IMR-90 (cell line): ENCODE measurements at regions not wholly inside any gene's neighbourhood (a gene's known extent, or its start where the extent isn't known, plus 50 kb on each side); places are given as distances from the start of the nearest gene placed in this dataset.

Experiments used
- ATAC-seq: fragments of 200-7000 bp; cut with Tn5 transposase; 2 replicates; pipeline ENCODE4 v1.9.1; 2020; ENCODE audit warnings: low read depth, mild to moderate bottlenecking, moderate library complexity
- BruUV-seq: library from RNA; stranded (reverse); fragments of 400-500 nt; replicated peaks from 2 replicates; lab custom pipeline; 2021; lab: Mats Ljungman, UMichigan
- CTCF ChIA-PET: fragments of 300-600 bp; formaldehyde crosslinking; extraction: SDS; loops from one replicate; lab custom pipeline; 2021; ENCODE audit warnings: antibody characterized with exemption; lab: Yijun Ruan, JAX
- POLR2A ChIA-PET: fragments of 300-600 bp; sonication (Branson Sonifier 250); formaldehyde crosslinking; loops from one replicate; lab custom pipeline; 2022; ENCODE audit warnings: antibody characterized with exemption; ENCODE audit not compliant: unreplicated experiment; lab: Charles Lee
- DNase-seq: peaks from one replicate; pipeline ENCODE4 v3.0.0; 2013
- H2AFZ ChIP-seq: replicated peaks from 2 replicates; pipeline ENCODE3; 2013; ENCODE audit warnings: low read length, mild to moderate bottlenecking; ENCODE audit not compliant: poor library complexity
- H2AK5ac ChIP-seq: 2 replicates; pipeline ENCODE4 v1.6.1; 2013; ENCODE audit warnings: low read depth, low read length, inconsistent platforms
- H2AK9ac ChIP-seq: replicated peaks from 2 replicates; pipeline ENCODE3; 2013; ENCODE audit warnings: mild to moderate bottlenecking, low read depth, low read length, moderate library complexity; ENCODE audit not compliant: poor library complexity
- H2BK120ac ChIP-seq: 2 replicates; pipeline ENCODE4 v1.6.1; 2013; ENCODE audit warnings: low read depth, low read length, inconsistent platforms
- H2BK15ac ChIP-seq: 3 replicates; pipeline ENCODE4 v1.6.1; 2013; ENCODE audit warnings: low read depth, low read length, inconsistent platforms
- H2BK20ac ChIP-seq: 2 replicates; pipeline ENCODE4 v1.6.1; 2013; ENCODE audit warnings: low read depth, mild to moderate bottlenecking, inconsistent platforms, low read length, moderate library complexity
- H2BK5ac ChIP-seq: 2 replicates; pipeline ENCODE4 v1.6.1; 2013; ENCODE audit warnings: mild to moderate bottlenecking, low read depth, low read length, inconsistent platforms; ENCODE audit not compliant: poor library complexity, severe bottlenecking
- H3K14ac ChIP-seq: replicated peaks from 2 replicates; pipeline ENCODE4 v1.6.1; 2013; ENCODE audit warnings: low read depth, low read length, inconsistent platforms
- H3K18ac ChIP-seq: 2 replicates; pipeline ENCODE4 v1.6.1; 2013; ENCODE audit warnings: low read depth, low read length, control low read depth
- H3K23ac ChIP-seq: 2 replicates; pipeline ENCODE4 v1.6.1; 2013; ENCODE audit warnings: low read depth, low read length, inconsistent platforms
- H3K27ac ChIP-seq: 2 replicates; pipeline ENCODE4 v1.5.1; 2013; ENCODE audit warnings: mild to moderate bottlenecking, control low read depth, low read length; ENCODE audit not compliant: insufficient read depth
- H3K27me3 ChIP-seq: 2 replicates; pipeline ENCODE4 v1.6.1; 2013; ENCODE audit warnings: low read length; ENCODE audit not compliant: control insufficient read depth, insufficient read depth
- H3K36me3 ChIP-seq: 2 replicates; pipeline ENCODE4 v1.6.1; 2013; ENCODE audit warnings: low read length, mixed read lengths; ENCODE audit not compliant: control insufficient read depth, insufficient read depth
- H3K4ac ChIP-seq: 2 replicates; pipeline ENCODE4 v1.6.1; 2013; ENCODE audit warnings: low read depth, low read length, inconsistent platforms
- H3K4me1 ChIP-seq: 2 replicates; pipeline ENCODE4 v1.6.1; 2013; ENCODE audit warnings: low read length, mixed read lengths; ENCODE audit not compliant: control insufficient read depth, insufficient read depth
- H3K4me2 ChIP-seq: 2 replicates; pipeline ENCODE4 v1.6.1; 2013; ENCODE audit warnings: low read depth, mild to moderate bottlenecking, control low read depth, low read length, moderate library complexity
- H3K4me3 ChIP-seq: 2 replicates; pipeline ENCODE4 v1.5.1; 2013; ENCODE audit warnings: low read depth, mild to moderate bottlenecking, control low read depth, low read length, moderate library complexity; ENCODE audit not compliant: insufficient read depth
- H3K56ac ChIP-seq: 2 replicates; pipeline ENCODE4 v1.6.1; 2013; ENCODE audit warnings: low read length, inconsistent platforms; ENCODE audit not compliant: insufficient read depth; ENCODE audit errors: extremely low read depth
- H3K79me1 ChIP-seq, 2 experiments: 2 replicates each; pipeline ENCODE4 v1.6.1; 2013; ENCODE audit warnings: low read length in 2 of 2, inconsistent platforms in 1 of 2, low read depth in 1 of 2
- H3K9ac ChIP-seq: 2 replicates; pipeline ENCODE4 v1.6.1; 2013; ENCODE audit warnings: low read depth, low read length, control low read depth
- H3K9me1 ChIP-seq: 2 replicates; pipeline ENCODE4 v1.6.1; 2013; ENCODE audit warnings: low read length, inconsistent platforms; ENCODE audit not compliant: insufficient read depth
- H3K9me3 ChIP-seq: 2 replicates; pipeline ENCODE4 v1.6.1; 2013; ENCODE audit warnings: low read length; ENCODE audit not compliant: control insufficient read depth, insufficient read depth
- H4K20me1 ChIP-seq: 2 replicates; pipeline ENCODE4 v1.6.1; 2013; ENCODE audit warnings: low read length, inconsistent platforms; ENCODE audit not compliant: insufficient read depth
- H4K5ac ChIP-seq: 2 replicates; pipeline ENCODE4 v1.6.1; 2013; ENCODE audit warnings: mild to moderate bottlenecking, low read depth, low read length, control low read depth
- H4K8ac ChIP-seq, 2 experiments: 2 replicates each; pipeline ENCODE4 v1.6.1; 2013; ENCODE audit warnings: low read depth in 2 of 2, low read length in 2 of 2, control low read depth in 1 of 2, inconsistent platforms in 1 of 2
- H4K91ac ChIP-seq: 2 replicates; pipeline ENCODE4 v1.6.1; 2013; ENCODE audit warnings: low read depth, low read length, inconsistent platforms; ENCODE audit not compliant: insufficient read depth
- CEBPB ChIP-seq: IDR thresholded peaks from 2 replicates; pipeline ENCODE4 v1.6.1; 2012; ENCODE audit warnings: low read depth, low read length, improper control_type of control experiment
- CHD1 ChIP-seq: IDR thresholded peaks from 2 replicates; pipeline ENCODE4 v1.6.1; 2012; ENCODE audit warnings: low read depth, low read length, improper control_type of control experiment
- MAFK ChIP-seq: IDR thresholded peaks from 2 replicates; pipeline ENCODE4 v1.6.1; 2012; ENCODE audit warnings: low read depth, low read length, improper control_type of control experiment
- WGBS, 2 experiments: methylation state at CpG; one replicate each; pipeline versions ENCODE4 v1.1.5 to v1.1.7; 2013; ENCODE audit warnings: missing lambda C conversion rate in 2 of 2; ENCODE audit not compliant: insufficient read length in 1 of 2; ENCODE audit errors: extremely low coverage in 2 of 2; 5-methylcytosine and 5-hydroxymethylcytosine counted together
- dilution Hi-C: fragments of 300-500 bp; cut with HindIII; formaldehyde crosslinking; loops from one replicate; pipeline ENCODE4 v1.14.3; 2018; ENCODE audit warnings: low sequenced_read_pairs; ENCODE audit not compliant: unreplicated experiment
- in situ Hi-C: fragments of 300-500 bp; cut with MboI; formaldehyde crosslinking; loops from 3 replicates; pipeline ENCODE4 v1.14.3; 2019; ENCODE audit warnings: low sequenced_read_pairs, inconsistent platforms, mixed read lengths
- intact Hi-C: fragments of 100-400 bp; cut with micrococcal nuclease; formaldehyde crosslinking; loops from 2 replicates; pipeline ENCODE4 v1.10.0; 2022
- TF ChIP-seq, protein P1 (sequence below): conservative IDR thresholded peaks from 2 replicates; pipeline ENCODE4 v1.5.1; 2012; ENCODE audit warnings: mild to moderate bottlenecking, low read depth, low read length, improper control_type of control experiment

DNA sequence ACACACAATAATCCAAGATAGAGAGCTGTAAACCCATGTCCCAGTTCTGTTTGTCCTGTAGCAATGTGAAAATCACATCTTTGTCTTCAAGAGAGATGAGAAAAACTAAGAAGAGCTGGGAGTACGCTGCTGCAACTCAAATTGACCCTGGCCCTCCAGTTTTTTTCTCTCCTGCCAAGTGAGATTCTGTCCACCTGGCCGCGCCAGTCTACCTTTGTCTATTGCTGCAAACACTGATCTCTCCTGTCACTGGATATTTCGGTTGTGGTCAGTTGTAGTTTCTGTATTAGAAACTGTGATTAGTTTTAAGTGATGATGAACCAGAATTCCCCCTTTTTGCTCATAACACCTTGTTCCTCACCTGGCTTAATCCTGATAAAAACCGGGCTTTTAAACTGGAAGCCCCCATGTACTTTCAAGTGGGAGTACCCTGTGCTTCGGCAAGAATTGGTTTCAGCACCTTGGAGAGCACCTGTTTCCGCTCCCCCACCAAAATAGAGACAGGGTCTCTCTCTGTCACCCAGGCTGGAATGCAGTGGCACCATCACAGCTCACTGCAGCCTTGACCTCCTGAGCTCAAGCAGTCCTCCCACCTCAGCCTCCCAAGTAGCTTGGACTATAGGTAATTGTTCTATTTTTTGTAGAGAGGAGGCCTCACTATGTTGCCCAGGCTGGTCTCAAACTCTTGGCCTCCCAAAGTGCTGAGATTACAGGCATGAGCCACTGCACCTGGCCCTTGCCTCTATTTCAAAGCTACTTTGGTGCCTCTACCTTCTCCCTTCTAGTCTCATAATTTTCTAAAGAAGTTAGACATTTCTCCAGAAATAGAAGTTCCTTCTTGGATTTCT, 156.8 kb downstream of the PHETA1 start:
- ChIA-PET POLR2A (no interaction called here), CTCF (no interaction called here)
- H3K9ac ChIP-seq = no peak overlapping the region
- no peak overlapping the region for H4K5ac ChIP-seq
- TF ChIP-seq, protein P1, sequence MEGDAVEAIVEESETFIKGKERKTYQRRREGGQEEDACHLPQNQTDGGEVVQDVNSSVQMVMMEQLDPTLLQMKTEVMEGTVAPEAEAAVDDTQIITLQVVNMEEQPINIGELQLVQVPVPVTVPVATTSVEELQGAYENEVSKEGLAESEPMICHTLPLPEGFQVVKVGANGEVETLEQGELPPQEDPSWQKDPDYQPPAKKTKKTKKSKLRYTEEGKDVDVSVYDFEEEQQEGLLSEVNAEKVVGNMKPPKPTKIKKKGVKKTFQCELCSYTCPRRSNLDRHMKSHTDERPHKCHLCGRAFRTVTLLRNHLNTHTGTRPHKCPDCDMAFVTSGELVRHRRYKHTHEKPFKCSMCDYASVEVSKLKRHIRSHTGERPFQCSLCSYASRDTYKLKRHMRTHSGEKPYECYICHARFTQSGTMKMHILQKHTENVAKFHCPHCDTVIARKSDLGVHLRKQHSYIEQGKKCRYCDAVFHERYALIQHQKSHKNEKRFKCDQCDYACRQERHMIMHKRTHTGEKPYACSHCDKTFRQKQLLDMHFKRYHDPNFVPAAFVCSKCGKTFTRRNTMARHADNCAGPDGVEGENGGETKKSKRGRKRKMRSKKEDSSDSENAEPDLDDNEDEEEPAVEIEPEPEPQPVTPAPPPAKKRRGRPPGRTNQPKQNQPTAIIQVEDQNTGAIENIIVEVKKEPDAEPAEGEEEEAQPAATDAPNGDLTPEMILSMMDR = no peak
- TF ChIP-seq CHD1 (no peak), MAFK (no peak), CEBPB (no peak)
- no peak for ATAC-seq
- BruUV-seq = no TSS peak
- no peak overlapping the region for H3K23ac ChIP-seq
- H3K79me1 ChIP-seq = no peaks in the 10 kb centered on the region
- H2AK9ac ChIP-seq = no peak overlapping the region
- H3K18ac ChIP-seq = no peak overlapping the region
- no peaks in the 10 kb centered on the region for H3K36me3 ChIP-seq
- no peaks in the 10 kb centered on the region for H3K9me3 ChIP-seq
- dilution Hi-C loops (no loop called here), in situ Hi-C loops (no loop called here), intact Hi-C loops (no loop called here)
- H2BK15ac ChIP-seq = no peak overlapping the region
- no peak overlapping the region for H3K14ac ChIP-seq
- H2AFZ ChIP-seq = no peak overlapping the region
- no peak overlapping the region for H2AK5ac ChIP-seq
- no peaks in the 10 kb centered on the region for H4K20me1 ChIP-seq
- DNase-seq = no peak
- H3K56ac ChIP-seq = no peak overlapping the region
- no peaks in the 10 kb centered on the region for H3K4me1 ChIP-seq
- no CpG with 5 or more reads among the region's 7 CpGs for WGBS, 2 experiments
- H2BK5ac ChIP-seq = no peak overlapping the region
- H3K27ac ChIP-seq = no peak overlapping the region
- no peak overlapping the region for H2BK20ac ChIP-seq
- no peak overlapping the region for H3K4me2 ChIP-seq
- no peak overlapping the region for H4K8ac ChIP-seq
- H3K9me1 ChIP-seq = no peaks in the 10 kb centered on the region
- H2BK120ac ChIP-seq = no peak overlapping the region
- no peak overlapping the region for H3K4ac ChIP-seq
- H4K91ac ChIP-seq = no peak overlapping the region
- H3K4me3 ChIP-seq = no peak overlapping the region
- no peaks in the 10 kb centered on the region; the same call in 1 of the 2 replicates for H3K27me3 ChIP-seq
